ENCODE measurements at regions not wholly inside any gene's neighbourhood (a gene's known extent, or its start where the extent isn't known, plus 50 kb on each side); places are given as distances from the start of the nearest gene placed in this dataset.

DNA sequence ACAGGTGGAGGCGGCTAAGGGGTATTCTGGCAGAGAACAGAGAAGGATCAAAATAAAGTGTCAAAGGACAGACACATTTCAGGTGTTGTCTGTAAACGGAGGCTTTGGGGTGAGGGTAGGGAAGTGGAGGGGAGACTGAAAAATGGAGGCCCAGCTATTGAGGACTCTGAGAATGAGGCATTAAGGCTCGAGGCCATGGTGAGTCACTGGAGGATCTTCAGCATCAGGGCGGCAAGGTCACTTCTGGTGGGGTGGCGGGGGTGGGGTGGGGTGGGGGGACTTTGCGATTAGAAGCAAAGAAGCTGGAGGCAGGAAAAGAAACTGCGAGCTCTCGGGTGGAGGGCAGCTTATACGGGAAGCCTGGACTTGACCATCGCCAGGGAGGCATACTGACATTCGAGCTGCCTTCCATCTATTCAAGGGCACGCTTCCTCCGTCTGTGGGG is 58.4 kb upstream of the PCGF5 start:
- DNase-seq (ENCODE audit: low read depth), result peak; percentile 17
- no peak for TF ChIP-seq CTCF (IDR thresholded peaks at IDR 0.05; ENCODE audit: insufficient read depth, low read depth, low read length, missing control alignments)
- H3K4me3 ChIP-seq (ENCODE audit: low read depth, low read length), result peak overlapping the region; percentile 90

- no peak for TF ChIP-seq CTCF (IDR thresholded peaks at IDR 0.05; ENCODE audit: insufficient read depth, low read depth, low read length, missing control alignments)
- H3K4me3 ChIP-seq (ENCODE audit: low read depth, low read length), result peak overlapping the region; percentile 90
- DNase-seq (ENCODE audit: low read depth), result peak; percentile 74
Measured at GRCh38 chr10:91162495-91163268, 57.8 kb upstream of the PCGF5 start.

DNA sequence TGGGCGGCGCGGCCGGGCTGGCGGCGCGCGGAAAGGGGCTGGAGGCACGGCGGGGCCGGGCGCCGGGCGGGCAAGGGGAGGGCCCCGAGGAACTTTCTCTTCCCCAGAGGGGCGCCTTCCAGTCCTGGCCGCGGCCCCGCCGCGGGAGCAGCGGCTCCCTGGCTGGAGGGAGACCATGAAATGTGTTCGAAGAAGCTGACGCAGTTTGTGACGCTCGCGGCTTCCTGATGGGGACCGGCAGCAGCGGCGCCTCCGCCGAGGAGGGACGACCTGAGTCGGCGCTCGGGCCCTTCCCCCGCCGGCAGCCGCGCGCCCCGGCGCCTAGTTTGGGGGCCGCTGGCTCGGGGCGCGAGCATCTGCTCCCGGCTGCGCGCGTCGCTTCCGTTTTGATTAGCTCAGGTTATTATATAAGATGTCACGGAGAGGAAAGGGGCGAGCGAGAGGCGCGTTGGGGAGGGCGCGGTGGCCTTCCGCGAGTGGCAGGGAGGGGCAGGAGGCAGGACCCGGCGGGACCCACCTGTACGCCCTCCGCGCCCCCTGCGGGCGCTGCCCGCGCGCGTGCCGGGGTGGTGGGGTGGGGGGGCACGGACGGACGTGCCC is 57.1 kb upstream of the PCGF5 start:
- peak; percentile 84 for DNase-seq (ENCODE audit: low read depth)
- TF ChIP-seq CTCF (IDR thresholded peaks at IDR 0.05; ENCODE audit: insufficient read depth, low read depth, low read length, missing control alignments), result no peak
- peak overlapping the region; percentile 67 for H3K4me3 ChIP-seq (ENCODE audit: low read depth, low read length)

GRCh38 chr10:91163869-91164474 is 56.5 kb upstream of the PCGF5 start:
- H3K4me3 ChIP-seq (ENCODE audit: low read depth, low read length), result peak overlapping the region; percentile 67
- DNase-seq (ENCODE audit: low read depth), result peak; percentile 49
- no peak for TF ChIP-seq CTCF (IDR thresholded peaks at IDR 0.05; ENCODE audit: insufficient read depth, low read depth, low read length, missing control alignments)

GRCh38 chr10:91164520-91165065 is 55.9 kb upstream of the PCGF5 start:
- TF ChIP-seq CTCF (IDR thresholded peaks at IDR 0.05; ENCODE audit: insufficient read depth, low read depth, low read length, missing control alignments), result no peak
- H3K4me3 ChIP-seq (ENCODE audit: low read depth, low read length), result peak overlapping the region; percentile 67; the same call in 1 of the 2 replicates
- no peak for DNase-seq (ENCODE audit: low read depth)

- no peak overlapping the region for H3K4me3 ChIP-seq (ENCODE audit: low read depth, low read length)
- TF ChIP-seq CTCF (IDR thresholded peaks at IDR 0.05; ENCODE audit: insufficient read depth, low read depth, low read length, missing control alignments), result no peak
- no peak for DNase-seq (ENCODE audit: low read depth)
Measured at GRCh38 chr10:91167406-91167805, 53.1 kb upstream of the PCGF5 start.

Data from GM12865 (cell line).